ENCODE measurements at regions not wholly inside any gene's neighbourhood (a gene's known extent, or its start where the extent isn't known, plus 50 kb on each side); places are given as distances from the start of the nearest gene placed in this dataset.
"Not testable (repeated sequence)": the region's sequence is repeated elsewhere in the genome, so short reads cannot be mapped to it uniquely, and the experiment has no call there.

DNA sequence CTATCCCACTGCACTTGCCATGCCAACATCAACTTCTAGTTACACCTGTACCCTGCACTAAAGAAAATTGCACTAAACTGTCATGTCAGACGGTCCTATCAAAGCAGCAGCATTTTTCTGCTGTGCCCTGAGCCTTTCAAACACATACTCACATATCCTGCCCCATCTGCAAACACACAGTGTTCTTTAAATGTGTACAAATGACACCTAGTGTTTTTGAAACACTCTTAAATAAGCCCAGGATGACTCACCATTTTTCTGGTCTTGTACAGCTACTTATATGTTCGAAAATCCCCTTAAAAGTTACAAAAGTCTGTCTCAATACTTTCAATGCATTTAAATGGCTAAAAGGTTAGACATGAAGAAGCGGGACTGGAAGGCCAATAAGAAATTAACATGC lies 346.7 kb upstream of the PPARGC1A start:
- DNase-seq: no peak

DNA sequence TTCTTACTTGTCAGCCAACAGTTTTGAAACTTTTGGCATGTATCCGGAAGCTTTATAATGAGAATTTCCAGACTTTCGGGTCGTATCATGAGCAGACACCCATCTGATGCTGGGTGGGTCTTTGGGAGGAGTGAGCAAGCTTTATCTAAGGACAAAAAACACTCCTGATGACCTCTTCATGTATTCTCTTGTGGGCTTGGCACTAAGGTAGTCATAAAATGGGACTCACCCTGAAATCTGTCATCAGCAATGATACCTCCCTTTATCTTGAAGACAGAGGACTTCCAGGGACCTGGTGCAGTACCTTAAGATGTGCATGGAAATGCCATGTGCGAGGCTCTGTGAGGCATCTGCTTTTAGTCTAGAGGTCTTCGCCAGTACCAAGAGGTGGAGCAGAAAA lies 346.3 kb upstream of the PPARGC1A start:
- no peak for DNase-seq

DNA sequence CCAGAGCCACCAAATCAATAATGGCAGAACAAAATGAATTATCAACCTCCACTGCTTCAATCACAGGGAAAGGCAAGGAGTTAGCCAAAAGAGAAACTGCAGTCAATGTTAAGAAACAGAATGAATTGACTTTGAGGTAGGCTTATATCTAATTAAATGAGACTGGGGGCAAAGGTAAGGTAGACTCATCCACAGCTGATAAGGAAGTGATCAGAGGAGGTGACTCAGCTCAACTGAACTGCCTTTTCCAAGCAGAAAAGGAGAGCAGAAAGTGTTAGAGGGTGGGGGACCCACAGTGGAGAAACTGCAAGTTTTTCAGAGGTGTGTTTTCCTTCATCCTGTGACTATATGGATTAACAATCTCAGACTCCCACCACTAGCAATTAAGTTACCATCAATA lies 345.8 kb upstream of the PPARGC1A start:
- no peak for DNase-seq

DNA sequence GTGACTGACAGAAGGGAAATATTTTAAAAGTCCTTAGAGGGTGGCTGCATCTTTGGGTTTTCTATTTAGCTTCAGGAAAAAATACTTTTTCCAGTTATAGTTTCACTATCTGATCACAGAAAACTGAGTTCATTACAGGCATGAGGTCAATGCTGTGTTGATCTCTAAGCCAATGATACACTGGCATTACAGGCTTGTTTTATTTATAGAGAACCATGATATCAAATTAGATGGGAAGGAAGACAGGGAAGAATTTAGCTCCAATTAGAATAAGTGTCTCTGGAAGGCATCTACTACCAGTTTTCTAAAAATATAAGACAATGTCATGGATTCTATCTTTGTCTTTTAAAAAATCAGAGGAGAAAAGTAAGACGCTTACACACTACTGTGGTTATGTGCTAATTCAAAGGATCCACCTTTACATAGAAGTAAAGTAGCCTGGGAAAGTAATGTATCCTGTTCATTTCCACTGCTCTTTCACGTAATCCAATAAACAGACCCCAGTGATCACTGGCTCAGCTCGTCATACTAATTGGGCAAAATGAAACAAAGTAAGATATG lies 344.5 kb upstream of the PPARGC1A start:
- DNase-seq: no peak

DNA sequence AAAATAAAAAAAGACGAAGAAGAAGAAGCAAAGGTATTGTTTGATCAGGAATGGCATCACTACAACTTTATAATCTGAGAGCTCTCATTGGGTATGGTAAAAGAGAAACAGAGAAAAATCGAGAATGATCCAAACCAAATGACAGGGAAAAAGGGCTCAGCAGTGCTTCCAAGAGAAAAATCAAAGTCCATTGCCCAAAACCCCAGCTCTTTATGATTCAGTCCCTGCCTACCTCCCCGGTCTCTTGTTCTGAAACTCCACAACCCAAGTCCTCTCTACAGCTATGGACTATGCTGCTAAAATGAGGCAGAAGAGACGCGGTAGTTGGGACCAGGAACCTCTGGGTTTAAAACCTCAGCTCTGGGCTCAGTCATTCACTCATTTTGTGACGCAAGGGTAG lies 341.1 kb upstream of the PPARGC1A start:
- DNase-seq: no peak

DNA sequence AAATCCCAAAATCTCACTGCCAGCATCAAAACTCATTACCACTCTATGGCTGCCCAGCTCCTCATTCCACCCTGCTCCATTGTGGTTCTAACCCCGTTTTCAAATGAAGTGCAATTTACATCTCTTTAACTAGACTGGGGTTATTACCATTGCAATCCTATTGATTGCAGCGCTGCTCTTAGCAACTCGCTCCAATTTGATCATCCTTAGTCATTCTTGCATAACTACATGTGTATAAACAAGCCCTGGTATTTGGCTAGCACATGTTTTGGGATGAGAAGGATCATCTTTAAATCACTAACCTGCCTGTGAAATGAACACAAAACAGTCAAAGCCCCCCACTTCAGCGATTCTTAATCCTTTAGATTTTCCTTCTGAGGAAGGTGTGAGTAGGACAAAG lies 340.1 kb upstream of the PPARGC1A start:
- DNase-seq: no peak

DNA sequence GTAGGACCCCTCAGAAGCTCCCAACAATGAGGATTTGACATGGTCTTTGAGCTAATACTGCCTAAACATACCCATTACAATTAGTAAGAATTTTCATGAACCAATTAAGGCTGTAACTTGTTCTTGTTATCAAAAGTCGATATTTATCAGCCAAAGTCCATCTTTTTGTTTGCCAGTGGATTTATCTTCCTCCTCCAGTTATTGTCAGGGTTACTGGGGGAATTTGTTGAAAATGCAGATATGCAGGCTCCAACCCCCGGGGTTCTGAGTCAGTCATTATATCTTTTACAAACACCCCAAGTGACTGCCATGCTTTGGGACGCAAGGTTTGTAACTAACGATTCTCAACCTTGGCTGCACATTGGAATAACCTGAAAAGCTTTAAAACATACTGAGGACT lies 338.8 kb upstream of the PPARGC1A start:
- DNase-seq: no peak

DNA sequence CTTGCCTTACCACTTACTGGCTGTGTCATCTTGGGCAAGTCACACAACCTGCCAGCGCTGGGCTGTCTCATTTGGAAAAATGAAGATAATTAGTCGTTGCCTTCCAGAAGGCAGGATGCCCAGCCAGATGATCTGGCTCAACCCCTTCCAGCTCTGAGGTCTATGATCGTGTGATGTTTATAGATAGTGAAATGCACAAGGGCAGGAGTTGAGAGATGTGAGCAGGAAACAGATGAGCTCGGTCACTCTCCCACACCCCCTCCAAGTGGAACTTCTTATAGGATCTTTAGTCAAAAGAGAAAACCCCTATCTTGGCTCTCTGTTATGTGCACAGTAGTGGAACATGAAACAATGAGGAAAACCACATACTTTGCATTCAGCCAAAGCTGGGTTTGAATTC lies 336.8 kb upstream of the PPARGC1A start:
- no peak for DNase-seq

DNA sequence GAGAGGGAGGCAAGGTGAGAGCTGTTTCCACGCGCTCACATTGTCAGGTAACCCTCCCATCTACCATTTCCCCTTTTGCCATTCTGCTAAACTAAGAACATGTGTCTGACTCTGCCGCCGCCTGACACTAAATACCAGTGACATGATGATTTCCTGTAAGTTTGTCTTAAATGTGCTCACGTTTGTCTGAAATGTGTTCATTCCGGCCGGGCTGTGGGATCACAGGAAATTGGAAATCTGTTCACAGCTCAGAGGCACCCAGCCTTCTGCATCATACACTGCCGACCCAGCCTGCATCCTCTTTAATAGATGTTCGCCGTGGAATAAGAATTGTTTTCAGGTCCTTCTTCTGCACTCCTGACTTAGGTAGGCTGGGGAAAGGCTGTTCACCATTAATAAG lies 336.2 kb upstream of the PPARGC1A start:
- no peak for DNase-seq

DNA sequence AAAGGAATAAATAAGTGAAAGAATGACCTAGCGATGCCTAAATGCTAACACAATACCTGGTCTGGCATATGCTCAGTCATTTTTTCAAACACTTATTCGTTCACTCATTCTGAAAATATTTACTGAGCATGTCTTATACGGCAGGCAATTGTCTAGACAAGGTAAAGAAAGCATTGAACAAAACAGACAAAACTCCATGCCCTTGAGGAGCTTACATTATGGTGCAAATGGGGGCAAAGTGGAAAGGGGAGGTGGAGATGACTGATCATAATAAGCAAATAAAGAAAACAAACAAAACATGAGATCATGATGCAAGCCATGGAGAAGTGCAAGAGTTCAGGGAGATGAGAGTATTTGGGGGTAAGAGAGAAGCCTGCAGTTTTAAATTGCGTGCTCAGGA lies 334.6 kb upstream of the PPARGC1A start:
- no peak for DNase-seq

DNA sequence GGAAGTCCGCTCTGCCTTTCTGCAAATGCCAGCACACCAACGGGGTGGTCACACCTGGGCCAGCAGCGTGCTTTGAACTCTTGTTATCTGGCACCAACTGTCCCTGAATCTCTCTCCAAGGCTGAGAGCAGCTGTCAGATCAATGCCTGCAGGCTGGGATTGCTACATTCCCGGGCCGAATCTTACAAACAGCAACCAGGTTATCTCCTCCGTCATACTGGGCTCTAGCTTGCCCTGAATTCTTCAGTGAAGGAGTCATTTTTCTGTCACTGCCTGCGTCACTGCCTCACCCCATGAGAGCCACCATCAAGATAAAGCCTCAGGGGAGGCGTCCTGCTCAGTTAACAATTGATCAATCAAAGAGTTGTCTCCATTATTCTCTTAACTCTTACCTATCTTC lies 329.4 kb upstream of the PPARGC1A start:
- DNase-seq: no peak

DNA sequence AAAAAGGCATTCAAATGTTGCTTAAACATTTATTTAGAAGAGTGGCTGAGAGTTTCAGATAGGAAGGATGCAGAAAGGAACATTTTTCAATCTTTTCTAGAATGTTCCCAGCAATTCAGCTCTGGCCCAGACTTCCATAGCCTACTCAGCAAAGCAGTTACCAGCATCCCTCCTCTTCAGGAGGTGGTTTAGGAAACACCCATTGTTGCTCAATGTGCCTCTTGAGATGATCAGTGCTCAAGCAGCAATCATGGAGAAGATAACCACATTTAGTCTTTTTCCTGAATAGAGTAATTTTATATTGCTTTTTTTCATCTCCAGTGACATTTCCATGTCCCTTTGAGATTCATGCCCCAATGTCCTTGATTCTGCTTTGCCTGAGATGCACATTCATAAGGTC lies 328.7 kb upstream of the PPARGC1A start:
- no peak for DNase-seq

DNA sequence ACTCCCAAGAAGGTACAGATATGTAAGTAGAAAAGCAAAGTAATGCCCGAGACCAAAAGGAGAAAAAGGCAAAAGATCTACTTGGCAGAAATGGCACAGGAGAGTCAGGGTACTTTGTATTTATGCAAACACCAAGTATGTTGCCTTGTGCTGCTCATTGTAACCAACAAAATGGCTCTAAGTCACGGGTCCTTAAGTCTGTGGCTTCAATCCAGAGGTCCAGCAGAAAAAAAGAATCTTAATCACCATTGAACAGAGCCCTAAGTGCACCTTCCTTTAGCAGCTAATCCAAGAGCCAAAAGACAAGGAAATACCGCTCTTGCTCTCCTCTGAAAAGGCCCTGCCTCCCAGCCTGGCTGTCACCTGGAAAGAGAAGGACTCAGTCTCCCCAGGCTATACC lies 324.9 kb upstream of the PPARGC1A start:
- no peak for DNase-seq

DNA sequence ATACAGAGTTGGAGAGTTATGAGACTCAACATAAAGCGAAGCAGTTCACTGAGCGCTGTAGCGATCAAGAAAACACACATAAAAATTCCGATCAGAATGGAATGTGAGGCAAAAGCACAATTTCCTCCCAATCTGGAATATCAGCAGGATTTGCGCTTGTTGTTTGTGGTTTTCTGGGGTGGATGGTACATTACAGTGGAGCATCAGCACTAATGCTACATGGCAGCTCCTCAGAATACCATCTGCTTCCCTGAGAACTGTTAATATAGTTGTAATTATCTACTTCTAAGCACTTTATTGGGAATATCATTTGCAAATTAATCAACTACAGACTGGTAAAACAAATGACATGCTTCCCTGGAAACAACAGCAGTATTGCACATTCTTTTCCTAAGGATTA lies 324.1 kb upstream of the PPARGC1A start:
- no peak for DNase-seq

DNA sequence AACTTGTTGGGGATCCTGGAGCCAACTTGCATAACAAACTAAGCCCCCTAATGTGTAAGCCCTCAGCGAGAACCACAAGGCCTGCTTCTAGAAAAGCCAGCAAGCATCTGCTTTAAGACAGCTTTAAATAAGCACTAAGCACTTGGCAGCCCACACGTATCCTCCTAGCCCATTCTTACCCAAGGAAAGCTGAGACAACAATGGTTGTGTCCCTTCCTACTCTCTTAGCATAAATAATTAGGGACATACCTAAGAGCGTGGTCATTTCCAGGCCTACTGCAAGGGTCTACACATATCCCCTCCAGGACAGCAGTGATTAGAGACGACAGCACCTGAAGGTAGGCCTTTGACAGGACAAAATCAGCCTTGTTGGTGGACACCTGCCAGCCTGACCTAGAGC lies 322.8 kb upstream of the PPARGC1A start:
- DNase-seq: no peak

DNA sequence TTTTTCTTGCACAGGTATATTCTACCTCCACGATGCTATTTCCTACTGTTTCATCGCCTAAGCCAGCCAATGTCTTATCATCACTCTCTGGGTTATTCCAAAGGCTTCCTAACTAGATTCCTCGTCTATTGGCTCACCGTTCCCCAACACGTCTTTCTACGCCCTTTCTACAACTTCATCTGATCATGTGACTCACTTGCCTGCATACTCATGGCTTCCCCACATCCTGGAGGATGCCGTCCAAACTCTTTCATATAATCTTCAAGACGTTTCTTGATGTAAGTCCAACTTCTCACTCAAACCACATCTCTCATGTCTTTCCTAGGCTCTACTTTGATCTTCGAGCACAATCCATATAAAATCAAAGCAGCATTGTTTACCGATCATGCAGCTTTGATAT lies 322.0 kb upstream of the PPARGC1A start:
- no peak for DNase-seq

DNA sequence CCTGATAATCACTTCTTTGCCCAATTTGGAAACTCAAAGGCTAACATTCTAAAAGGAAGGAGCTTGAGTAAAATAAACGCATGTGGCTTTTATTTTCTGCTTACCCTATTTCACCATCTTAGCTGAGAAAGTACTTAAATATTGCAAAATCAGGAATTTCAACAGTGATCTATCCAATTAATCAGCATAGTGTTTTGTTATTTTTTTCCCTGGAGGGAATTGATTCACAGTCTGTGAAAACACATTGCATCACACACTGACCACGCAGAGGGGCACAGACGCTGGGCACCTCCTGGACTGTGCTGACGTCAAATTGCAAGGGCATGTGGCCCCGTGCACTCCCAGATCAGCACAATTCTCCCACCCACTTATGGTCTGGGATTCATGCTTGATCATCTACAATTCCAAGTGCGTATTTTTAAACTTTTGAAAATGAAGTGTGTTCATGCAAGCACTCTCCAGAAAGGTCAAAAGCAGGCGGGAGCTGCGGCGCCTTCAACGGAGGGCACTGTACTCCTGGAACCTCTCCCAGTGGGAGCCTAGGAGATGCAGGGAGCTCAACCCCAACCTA lies 320.6 kb upstream of the PPARGC1A start:
- DNase-seq: no peak

DNA sequence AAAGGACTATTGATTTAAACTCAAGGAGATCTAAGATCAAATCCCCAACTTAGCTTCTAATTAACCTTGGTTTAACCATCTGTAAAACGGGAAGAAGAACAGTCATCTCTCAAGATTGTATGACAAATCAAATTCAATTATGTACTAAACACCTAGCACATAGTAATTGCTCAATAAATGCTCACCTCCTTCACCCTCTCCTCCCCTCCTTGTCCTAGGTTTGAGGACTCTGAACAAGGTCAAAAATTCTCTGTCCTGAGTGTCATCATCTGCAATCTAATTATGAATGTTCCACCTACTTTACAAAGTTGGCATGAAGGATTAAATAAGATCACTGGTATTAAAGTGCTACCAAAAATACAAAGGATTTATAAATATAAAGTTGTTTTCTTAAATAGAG lies 320.1 kb upstream of the PPARGC1A start:
- no peak for DNase-seq

DNA sequence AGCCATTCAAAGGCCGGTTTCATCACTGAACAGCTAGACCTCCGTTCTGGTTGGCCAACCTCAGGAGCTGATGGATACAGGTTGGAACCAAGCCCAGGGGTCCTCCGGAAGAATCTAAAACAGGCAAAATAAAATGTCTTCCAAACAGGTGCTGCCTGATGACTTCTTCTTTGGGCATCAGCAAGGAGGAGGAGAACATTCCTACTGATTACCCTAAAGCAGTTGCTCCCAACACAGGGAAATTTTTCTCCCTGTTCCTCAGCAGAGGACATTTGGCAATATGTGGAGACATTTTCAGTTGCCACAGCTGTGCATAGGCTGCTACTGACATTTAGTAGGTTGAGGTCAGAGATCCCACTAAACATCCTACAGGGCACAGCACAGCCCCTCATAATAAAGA lies 319.3 kb upstream of the PPARGC1A start:
- no peak for DNase-seq

DNA sequence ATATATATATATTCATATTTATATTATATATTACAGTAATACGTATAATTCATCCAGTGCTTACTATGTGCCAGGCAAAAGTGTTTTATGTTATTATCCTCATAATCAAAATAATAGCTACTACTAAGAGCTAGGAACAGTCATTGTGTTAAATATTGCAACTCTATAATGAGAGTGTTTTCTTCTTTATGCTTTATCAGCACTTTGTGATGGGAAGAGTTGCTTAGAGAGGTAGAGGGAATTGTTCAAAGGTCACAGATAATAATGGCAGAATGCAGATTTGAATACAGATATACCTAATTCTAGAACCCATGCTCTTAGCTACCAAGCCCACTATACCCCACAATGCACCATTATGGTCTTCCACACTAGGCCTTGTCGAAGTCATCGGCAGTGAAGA lies 318.8 kb upstream of the PPARGC1A start:
- DNase-seq: no peak

DNA sequence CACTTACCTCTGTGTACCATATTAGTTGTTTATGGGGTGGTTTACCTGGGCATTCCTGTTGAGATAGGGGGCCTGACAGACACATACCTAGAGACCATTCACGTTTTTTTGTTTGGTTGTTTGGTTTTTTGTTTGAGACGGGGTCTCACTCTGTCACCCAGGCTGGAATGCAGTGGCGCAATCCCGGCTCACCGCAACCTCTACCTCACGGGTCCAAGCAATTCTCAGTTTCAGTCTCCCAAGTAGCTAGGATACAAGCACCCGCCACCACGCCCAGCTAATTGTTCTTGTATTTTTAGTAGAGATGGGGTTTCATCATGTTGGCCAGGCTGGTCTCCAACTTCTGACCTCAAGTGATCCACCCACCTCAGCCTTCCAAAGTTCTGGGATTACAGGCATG lies 314.9 kb upstream of the PPARGC1A start:
- DNase-seq: not testable (repeated sequence)

DNA sequence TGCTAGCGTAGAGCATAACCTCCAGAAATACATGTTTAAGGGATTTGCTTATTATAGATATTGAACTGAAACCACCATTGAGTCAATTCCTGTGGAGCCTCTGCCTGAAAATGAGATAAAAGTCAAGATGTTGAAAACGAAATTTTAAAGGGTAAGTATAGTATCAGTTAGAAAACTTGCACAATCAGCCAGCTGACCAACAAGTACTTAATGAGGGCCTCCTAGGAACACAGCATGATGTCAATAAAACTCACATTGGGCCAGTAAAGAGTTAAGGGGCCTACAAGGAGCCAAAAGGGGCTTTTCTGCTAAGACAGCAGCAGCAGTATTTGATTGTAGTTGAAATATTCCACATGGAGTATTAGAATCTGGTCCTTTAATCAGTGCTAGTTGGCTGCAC lies 314.1 kb upstream of the PPARGC1A start:
- DNase-seq: no peak

DNA sequence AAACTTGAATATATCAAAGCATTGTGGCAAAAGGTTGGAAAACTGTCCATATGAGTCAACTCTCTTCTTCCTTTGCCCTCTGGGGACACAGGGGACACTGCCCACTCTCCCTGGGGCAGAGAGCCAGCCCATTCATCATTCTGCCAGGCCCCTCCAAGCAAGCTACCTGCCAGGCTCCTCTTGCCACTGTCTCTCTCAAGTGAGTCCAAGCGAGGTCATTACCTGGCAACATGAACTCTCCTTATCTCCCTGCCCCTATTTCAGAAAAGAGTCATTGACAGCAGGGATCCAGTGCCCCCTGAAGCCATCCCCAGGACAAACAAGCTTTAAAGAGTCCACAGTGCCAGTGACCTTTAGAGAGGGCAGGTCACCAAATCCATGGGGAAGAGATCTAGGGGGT lies 312.7 kb upstream of the PPARGC1A start:
- no peak for DNase-seq

DNA sequence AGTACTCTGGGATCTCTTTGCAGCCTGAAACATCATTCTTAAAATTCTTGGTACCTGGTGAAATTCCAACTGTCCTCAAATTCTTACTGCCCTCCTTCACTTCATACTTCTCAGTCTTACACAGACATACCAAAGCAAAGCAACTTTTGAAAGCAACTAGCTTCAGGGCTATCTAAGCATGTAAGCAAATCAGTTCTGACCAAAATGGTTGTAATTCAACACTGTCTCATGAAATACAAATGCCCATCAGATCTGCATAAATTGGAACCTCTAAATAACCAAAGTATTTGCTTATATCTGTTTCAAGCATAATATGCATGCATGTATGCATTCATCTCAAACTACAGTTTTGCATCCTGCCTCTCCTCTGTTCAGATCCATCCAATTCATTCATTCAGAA lies 308.1 kb upstream of the PPARGC1A start:
- DNase-seq: no peak

DNA sequence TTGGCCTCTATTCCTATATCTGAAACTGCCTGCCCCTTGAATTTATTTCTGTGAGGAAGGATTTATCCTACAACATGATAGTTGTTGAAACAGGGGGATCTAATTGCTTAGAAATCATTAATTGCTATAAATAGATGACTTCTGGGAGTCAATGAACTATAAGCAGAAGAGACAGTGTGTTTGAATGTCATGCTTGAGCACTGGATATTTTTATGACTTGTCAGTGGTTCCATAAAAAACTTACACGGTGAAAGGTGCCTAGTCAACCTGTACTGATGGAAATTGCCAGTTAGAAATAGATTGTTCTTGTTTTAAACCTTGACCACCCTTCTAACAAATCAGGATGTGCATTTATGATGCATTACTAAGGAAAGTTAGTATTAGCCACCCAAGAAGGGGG lies 306.9 kb upstream of the PPARGC1A start:
- DNase-seq: no peak

Data from NCI-H187 treated with DMSO at 0.1 percent for 48 hours (cell line).